ENCODE measurements at regions not wholly inside any gene's neighbourhood (a gene's known extent, or its start where the extent isn't known, plus 50 kb on each side); places are given as distances from the start of the nearest gene placed in this dataset.

- Histone ChIP-seq H3K4me1 (ENCODE audit: control insufficient read depth, insufficient read depth, low read length) (no peaks in the 10 kb centered on the region), H3K27ac (ENCODE audit: low read depth, low read length) (no peak overlapping the region), H3K9ac (ENCODE audit: low read length) (no peak overlapping the region), H3K36me3 (ENCODE audit: control insufficient read depth, insufficient read depth, low read length) (no peaks in the 10 kb centered on the region), H3K27me3 (ENCODE audit: control insufficient read depth, insufficient read depth, low read length) (no peaks in the 10 kb centered on the region), H3K4me3 (ENCODE audit: low read length) (no peak overlapping the region)
Observed at GRCh38 chr12:16668198-16668597, 62.2 kb upstream of the LMO3 start.

GRCh38 chr12:16658699-16659098 is 52.7 kb upstream of the LMO3 start:
- no peaks in the 10 kb centered on the region for H3K4me1 ChIP-seq (ENCODE audit: control insufficient read depth, insufficient read depth, low read length)
- no peak overlapping the region for H3K9ac ChIP-seq (ENCODE audit: low read length)
- no peak overlapping the region for H3K27ac ChIP-seq (ENCODE audit: low read depth, low read length)
- no peak overlapping the region for H3K4me3 ChIP-seq (ENCODE audit: low read length)
- no peaks in the 10 kb centered on the region for H3K36me3 ChIP-seq (ENCODE audit: control insufficient read depth, insufficient read depth, low read length)
- no peaks in the 10 kb centered on the region for H3K27me3 ChIP-seq (ENCODE audit: control insufficient read depth, insufficient read depth, low read length)

Data from rectal smooth muscle tissue (tissue), 1 donor.